GM12892 (cell line): ENCODE measurements at regions not wholly inside any gene's neighbourhood (a gene's known extent, or its start where the extent isn't known, plus 50 kb on each side); places are given as distances from the start of the nearest gene placed in this dataset.

ENCODE experiments used
- POLR2A ChIP-seq: IDR thresholded peaks from 2 replicates; pipeline ENCODE4 v1.6.1; 2011; ENCODE audit warnings: low read depth, low read length, control low read depth
- POLR2AphosphoS5 ChIP-seq: IDR thresholded peaks from 2 replicates; pipeline ENCODE4 v1.6.1; 2011; ENCODE audit warnings: low read depth, low read length, control low read depth
- TAF1 ChIP-seq: IDR thresholded peaks from 2 replicates; pipeline ENCODE4 v1.6.1; 2011; ENCODE audit warnings: low read depth, mild to moderate bottlenecking, control low read depth, low read length, borderline replicate concordance

- TF ChIP-seq TAF1 (no peak), POLR2AphosphoS5 (no peak), POLR2A (no peak)
Measured at GRCh38 chr18:75480487-75480886, 53.0 kb upstream of the SMIM21 start.
